ENCODE measurements at regions not wholly inside any gene's neighbourhood (a gene's known extent, or its start where the extent isn't known, plus 50 kb on each side); places are given as distances from the start of the nearest gene placed in this dataset.
A peak's percentile ranks its signal among the peaks of the same experiment; 100 is the strongest.
"Not testable (repeated sequence)": the region's sequence is repeated elsewhere in the genome, so short reads cannot be mapped to it uniquely, and the experiment has no call there.

DNA sequence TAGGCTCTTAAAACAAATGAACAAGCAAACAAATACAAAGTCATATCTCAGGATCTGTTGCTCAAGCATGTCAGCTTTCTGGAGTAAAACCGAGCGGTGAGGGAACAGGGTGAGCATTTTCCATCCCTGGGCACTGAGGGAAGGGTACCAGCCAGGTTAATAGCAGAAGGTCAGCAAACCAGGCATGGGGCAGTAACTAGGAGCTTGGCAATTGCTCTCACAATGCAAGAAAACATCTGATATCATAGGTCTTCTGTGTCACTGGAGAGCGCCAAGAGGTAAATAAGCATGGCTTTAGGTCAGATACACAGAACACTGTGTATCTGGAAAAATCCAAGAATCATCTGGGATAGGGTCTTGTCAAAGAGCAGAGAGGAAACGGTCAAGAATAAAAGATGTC, 521.7 kb upstream of the AUTS2 start:
- no peak for DNase-seq
- peaks cover 4% of the 10 kb centered on the region for H3K27me3 ChIP-seq (ENCODE audit: low read depth)
- peaks cover 16% of the 10 kb centered on the region for H3K9me3 ChIP-seq (replicated peaks)
- no peaks in the 10 kb centered on the region for H3K36me3 ChIP-seq
- H3K4me3 ChIP-seq = no peak overlapping the region
- peaks cover 9% of the 10 kb centered on the region for H3K4me1 ChIP-seq
- intact Hi-C loops (cut with micrococcal nuclease) = no loop called here
- no peak overlapping the region for H3K27ac ChIP-seq (replicated peaks)
- TF ChIP-seq CTCF (IDR thresholded peaks at IDR 0.05; ENCODE audit: borderline replicate concordance) = no peak

GRCh38 chr7:69078997-69079769, 519.1 kb upstream of the AUTS2 start:
- Histone ChIP-seq H3K27ac (replicated peaks) (peak overlapping the region; percentile 13), H3K36me3 (no peaks in the 10 kb centered on the region), H3K4me3 (no peak overlapping the region), H3K4me1 (peaks cover 9% of the 10 kb centered on the region), H3K9me3 (replicated peaks) (peaks cover 15% of the 10 kb centered on the region), H3K27me3 (ENCODE audit: low read depth) (no peaks in the 10 kb centered on the region)
- intact Hi-C loops (cut with micrococcal nuclease) = no loop called here
- no peak for TF ChIP-seq CTCF (IDR thresholded peaks at IDR 0.05; ENCODE audit: borderline replicate concordance)
- no peak for DNase-seq

DNA sequence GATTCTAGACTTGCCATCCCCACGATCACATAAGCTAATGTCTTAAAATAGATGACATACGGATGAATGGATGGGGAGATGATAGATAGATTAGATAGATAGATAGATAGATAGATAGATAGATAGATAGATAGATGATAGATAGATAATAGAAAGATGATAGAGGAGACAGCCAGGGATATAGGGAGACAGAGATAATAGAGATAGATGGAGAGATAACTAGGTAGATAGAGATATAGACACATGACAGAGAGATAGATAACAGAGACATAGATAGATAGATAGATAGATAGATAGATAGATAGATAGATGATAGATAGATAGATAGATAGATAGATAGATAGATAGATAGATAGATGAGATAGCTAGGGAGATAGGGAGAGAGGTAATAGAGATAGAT, 511.0 kb upstream of the AUTS2 start:
- DNase-seq; H3K4me3 ChIP-seq; H3K4me1 ChIP-seq; H3K36me3 ChIP-seq; H3K27ac ChIP-seq (replicated peaks); H3K9me3 ChIP-seq (replicated peaks); intact Hi-C loops (cut with micrococcal nuclease): not testable (repeated sequence)
- H3K27me3 ChIP-seq (ENCODE audit: low read depth) = peaks cover 15% of the 10 kb centered on the region

DNA sequence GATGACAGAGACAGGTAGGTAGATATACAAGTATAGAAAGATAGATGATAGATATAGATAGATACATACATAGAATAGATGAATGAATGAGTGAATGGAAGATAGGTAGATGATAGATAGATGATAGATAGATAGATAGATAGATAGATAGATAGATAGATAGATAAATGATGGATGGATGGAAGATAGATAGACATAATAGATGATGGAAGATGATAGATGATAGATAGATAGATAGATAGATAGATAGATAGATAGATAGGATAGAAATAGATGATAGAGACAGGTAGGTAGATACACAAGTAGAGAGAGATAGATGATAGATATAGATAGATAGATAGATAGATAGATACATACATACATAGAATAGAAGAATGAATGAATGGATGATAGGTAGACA, 510.1 kb upstream of the AUTS2 start:
- Histone ChIP-seq H3K27me3 (ENCODE audit: low read depth) (peaks cover 21% of the 10 kb centered on the region), H3K36me3 (no peaks in the 10 kb centered on the region), H3K27ac (replicated peaks) (no peak overlapping the region), H3K4me3 (no peak overlapping the region), H3K4me1 (no peaks in the 10 kb centered on the region), H3K9me3 (replicated peaks) (peaks cover 4% of the 10 kb centered on the region)
- intact Hi-C loops (cut with micrococcal nuclease) = no loop called here
- no peak for DNase-seq
- no peak for TF ChIP-seq CTCF (IDR thresholded peaks at IDR 0.05; ENCODE audit: borderline replicate concordance)

DNA sequence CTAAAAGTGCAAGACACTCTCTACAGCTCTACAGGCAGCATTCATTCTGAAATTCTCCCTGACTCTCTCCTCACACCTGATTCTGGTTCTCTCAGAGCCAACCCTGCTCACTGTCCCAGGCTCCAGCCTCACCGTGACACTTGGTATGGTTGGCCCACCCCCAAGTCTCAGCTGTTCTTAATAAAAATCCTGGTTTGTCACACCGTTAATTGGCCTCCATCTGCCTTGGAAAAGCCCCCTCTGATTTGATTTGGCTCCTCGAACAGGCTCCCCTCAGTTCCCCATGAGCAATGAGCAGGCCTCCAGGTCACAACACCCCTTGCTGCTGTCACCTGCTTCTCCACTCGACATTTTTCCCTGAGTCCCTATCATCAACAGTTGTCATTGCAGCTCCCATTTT, 507.3 kb upstream of the AUTS2 start:
- Histone ChIP-seq H3K9me3 (replicated peaks) (peaks cover 22% of the 10 kb centered on the region), H3K36me3 (no peaks in the 10 kb centered on the region), H3K4me1 (no peaks in the 10 kb centered on the region), H3K4me3 (no peak overlapping the region), H3K27me3 (ENCODE audit: low read depth) (peaks cover 25% of the 10 kb centered on the region), H3K27ac (replicated peaks) (no peak overlapping the region)
- TF ChIP-seq CTCF (IDR thresholded peaks at IDR 0.05; ENCODE audit: borderline replicate concordance) = no peak
- intact Hi-C loops (cut with micrococcal nuclease) = no loop called here
- DNase-seq = no peak

- Histone ChIP-seq H3K36me3 (no peaks in the 10 kb centered on the region), H3K4me1 (no peaks in the 10 kb centered on the region), H3K27ac (replicated peaks) (no peak overlapping the region), H3K9me3 (replicated peaks) (peaks cover 22% of the 10 kb centered on the region), H3K4me3 (no peak overlapping the region), H3K27me3 (ENCODE audit: low read depth) (peaks cover 25% of the 10 kb centered on the region)
- TF ChIP-seq CTCF (IDR thresholded peaks at IDR 0.05; ENCODE audit: borderline replicate concordance) = no peak
- intact Hi-C loops (cut with micrococcal nuclease) = no loop called here
- no peak for DNase-seq
These were observed 506.8 kb upstream of the AUTS2 start for GRCh38 chr7:69091521-69091920.
